Suprapubic skin (tissue), 3 donors: ENCODE measurements at regions not wholly inside any gene's neighbourhood (a gene's known extent, or its start where the extent isn't known, plus 50 kb on each side); places are given as distances from the start of the nearest gene placed in this dataset.

Experiments used
- CTCF ChIP-seq, 2 donors: fragments of 200-600 bp in 1 of 2; fragments of 450-650 bp in 1 of 2; sonication (generic) in 1 of 2; IDR thresholded peaks; one replicate each; pipeline ENCODE4 v1.5.1; 2016 to 2019; ENCODE audit warnings: antibody characterized with exemption in 2 of 2, mild to moderate bottlenecking in 1 of 2, moderate library complexity in 1 of 2
- POLR2A ChIP-seq, 2 donors: fragments of 450-650 bp; IDR thresholded peaks; one replicate each; pipeline ENCODE4 v1.6.1; 2017; ENCODE audit warnings: antibody characterized with exemption in 2 of 2, mild to moderate bottlenecking in 2 of 2, moderate library complexity in 2 of 2

- TF ChIP-seq CTCF (IDR thresholded peaks at IDR 0.05): no peak
- no peak for TF ChIP-seq POLR2A (IDR thresholded peaks at IDR 0.05)
These were observed 135.8 kb upstream of the PLXNC1 start for GRCh38 chr12:94012590-94012989.
